Heart left ventricle (tissue), 13 donors: ENCODE measurements at regions not wholly inside any gene's neighbourhood (a gene's known extent, or its start where the extent isn't known, plus 50 kb on each side); places are given as distances from the start of the nearest gene placed in this dataset.

ENCODE experiments used
- CTCF ChIP-seq, 12 donors: fragments of 200-600 bp; sonication (generic) in 4 of 12; IDR thresholded peaks; one replicate each; pipeline versions ENCODE4 v1.5.0 to v1.8.0; 2018 to 2022; ENCODE audit warnings: antibody characterized with exemption in 12 of 12, mild to moderate bottlenecking in 5 of 12
- POLR2A ChIP-seq, 2 donors: fragments of 450-650 bp; IDR thresholded peaks; one replicate each; pipeline ENCODE4 v1.6.1; 2017; ENCODE audit warnings: antibody characterized with exemption in 2 of 2, mild to moderate bottlenecking in 2 of 2, moderate library complexity in 2 of 2
- donor health status: ischemic (EF 13 %, LVEDD 7.1; RV severe dilation, severe dysfunction).
- donor health status: DM: no; HTN: yes; CAD: no.
- donor health status: DM: no; HTN: no; CAD: no.
- donor health status: ischemic (EF 25% LVEDD 6.9; RV normal size, moderate dysfunction).
- donor health status: ischemic (EF 25% LVEDD 5.7; RV mildly dilated, moderate dysfunction).
- donor health status: ischemic (EF 35%, LVEDD 5.7; RV mildly dilated, moderate dysfunction).
- donor health status: nonischemic (EF 11% LVEDD 7.7; RV severe dilation, severe dysfunction).
- donor health status: DM: yes; HTN: yes; CAD: no.
- donor health status: PGD.
- donor health status: ischemic (EF 29% LVEDD 5.4; RV normal size, mild dysfunction).
- donor health status: nonischemic (EF 23%, LVEDD 6.1; RV moderate dilation, normal function).

DNA sequence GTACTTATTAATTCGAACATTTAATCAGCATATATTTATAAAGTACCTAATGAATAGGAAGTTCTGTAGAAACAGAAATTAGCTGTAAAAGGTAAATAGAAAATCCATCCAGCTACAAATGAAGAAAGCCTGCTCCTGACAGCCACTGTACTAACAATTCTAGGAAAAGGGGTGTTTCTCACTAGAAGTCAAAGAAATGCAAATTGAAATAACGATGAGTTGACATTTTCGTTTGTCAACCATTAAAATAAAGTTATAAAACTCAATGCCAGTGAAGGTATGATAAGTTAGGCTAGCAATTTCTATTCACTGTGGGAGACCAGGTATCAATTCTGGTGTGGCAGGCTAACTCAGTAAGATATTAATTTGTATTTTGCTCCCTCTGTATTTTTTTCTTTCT lies 198.0 kb downstream of the ARL4C start:
- TF ChIP-seq CTCF (IDR thresholded peaks at IDR 0.05) (no peak), POLR2A (IDR thresholded peaks at IDR 0.05) (no peak)
